HCT116 (cell line): ENCODE measurements at regions not wholly inside any gene's neighbourhood (a gene's known extent, or its start where the extent isn't known, plus 50 kb on each side); places are given as distances from the start of the nearest gene placed in this dataset.

Source experiments
- ATAC-seq: fragments of 200-7000 bp; cut with Tn5 transposase; 2 replicates; pipeline ENCODE4 v1.9.1; 2020; ENCODE audit warnings: mild to moderate bottlenecking, moderate library complexity
- BruUV-seq: library from RNA; stranded (reverse); fragments of 400-500 nt; replicated peaks from 2 replicates; lab custom pipeline; 2021; lab: Mats Ljungman, UMichigan
- CTCF ChIA-PET: fragments of 300-600 bp; sonication (Branson Sonifier 250); formaldehyde crosslinking; loops from one replicate; lab custom pipeline; 2021; ENCODE audit warnings: antibody characterized with exemption; lab: Charles Lee
- POLR2A ChIA-PET: fragments of 300-600, 350-600 bp; sonication (Branson Sonifier 250); formaldehyde crosslinking; loops from one replicate; lab custom pipeline; 2021; ENCODE audit warnings: antibody characterized with exemption; lab: Charles Lee
- RAD21 ChIA-PET, 2 experiments: fragments of 300-600 bp; sonication (Branson Sonifier 250); formaldehyde crosslinking; loops; one replicate each; lab custom pipeline; 2023; ENCODE audit warnings: low total read pairs in 2 of 2; ENCODE audit not compliant: uncharacterized antibody in 2 of 2, unreplicated experiment in 2 of 2, low non-redundant PET in 1 of 2; lab: Charles Lee
- DNase-seq: peaks from one replicate; pipeline ENCODE4 v3.0.0-alpha.2; 2010; ENCODE audit warnings: low read depth, low spot score
- H2AFZ ChIP-seq: fragments of 200-600 bp; shearing (Covaris generic), sonication (generic); 2 replicates; pipeline ENCODE4 v1.6.1; 2017; ENCODE audit warnings: low read depth, mixed run types, mixed read lengths, antibody characterized with exemption, low read length; ENCODE audit not compliant: poor library complexity, severe bottlenecking
- H3K27ac ChIP-seq: 2 replicates; pipeline ENCODE4 v1.5.1; 2012; ENCODE audit warnings: low read depth, low read length
- H3K27me3 ChIP-seq: fragments of 200-600 bp; sonication (generic); 2 replicates; pipeline ENCODE4 v1.6.1; 2016; ENCODE audit warnings: mixed run types, low read length, mixed read lengths; ENCODE audit not compliant: insufficient read depth
- H3K36me3 ChIP-seq, 2 experiments: fragments of 200-500 bp in 1 of 2; fragments of 200-600 bp in 1 of 2; sonication (Bioruptor generic) in 1 of 2; sonication (generic) in 1 of 2; 2 replicates each; pipeline versions ENCODE4 v1.5.1 to v1.6.1; 2014 to 2016; ENCODE audit warnings: low read length in 2 of 2, inconsistent platforms in 1 of 2, mixed read lengths in 1 of 2, mixed run types in 1 of 2; ENCODE audit not compliant: insufficient read depth in 2 of 2, control insufficient read depth in 1 of 2
- H3K4me1 ChIP-seq, 2 experiments: fragments of 200-600 bp in 1 of 2; sonication (generic) in 1 of 2; 2 replicates each; pipeline versions ENCODE4 v1.5.1 to v1.6.1; 2012 to 2017; ENCODE audit warnings: low read length in 2 of 2, inconsistent platforms in 1 of 2, mild to moderate bottlenecking in 1 of 2, mixed read lengths in 1 of 2, mixed run types in 1 of 2, moderate library complexity in 1 of 2; ENCODE audit not compliant: insufficient read depth in 2 of 2, control insufficient read depth in 1 of 2
- H3K4me2 ChIP-seq: fragments of 200-600 bp; sonication (generic); 2 replicates; pipeline ENCODE4 v1.6.1; 2017; ENCODE audit warnings: mixed run types, low read length, mixed read lengths
- H3K4me3 ChIP-seq, 2 experiments: fragments of 200-600 bp in 1 of 2; sonication (generic) in 1 of 2; replicated peaks in 1 of 2; 2 replicates each; pipeline ENCODE4 v1.5.1; 2011 to 2016; ENCODE audit warnings: low read length in 2 of 2, control low read depth in 1 of 2, low read depth in 1 of 2, mild to moderate bottlenecking in 1 of 2, mixed read lengths in 1 of 2, mixed run types in 1 of 2
- H3K79me2 ChIP-seq: fragments of 200-600 bp; sonication (generic); 2 replicates; pipeline ENCODE4 v1.6.1; 2017; ENCODE audit warnings: mild to moderate bottlenecking, mixed run types, low read length, moderate library complexity, mixed read lengths; ENCODE audit not compliant: insufficient read depth
- H3K9ac ChIP-seq: fragments of 200-600 bp; sonication (generic); 2 replicates; pipeline ENCODE4 v1.6.1; 2016; ENCODE audit warnings: low read length, mixed read lengths
- H3K9me2 ChIP-seq: fragments of 200-600 bp; sonication (generic), shearing (Covaris generic); 2 replicates; pipeline ENCODE4 v1.6.1; 2017; ENCODE audit warnings: mixed run types, mild to moderate bottlenecking, moderate library complexity; ENCODE audit not compliant: insufficient read depth
- H3K9me3 ChIP-seq, 2 experiments: fragments of 200-500 bp in 1 of 2; fragments of 200-600 bp in 1 of 2; sonication (Bioruptor generic) in 1 of 2; sonication (generic) in 1 of 2; 2 replicates each; pipeline ENCODE4 v1.6.1; 2014 to 2017; ENCODE audit warnings: low read length in 2 of 2, mixed read lengths in 2 of 2, inconsistent platforms in 1 of 2, low read depth in 1 of 2, mild to moderate bottlenecking in 1 of 2, mixed run types in 1 of 2, moderate library complexity in 1 of 2; ENCODE audit not compliant: control insufficient read depth in 1 of 2, insufficient read depth in 1 of 2
- H4K20me1 ChIP-seq: fragments of 200-600 bp; sonication (generic), shearing (Covaris generic); 2 replicates; pipeline ENCODE4 v1.6.1; 2017; ENCODE audit warnings: mixed run types, mild to moderate bottlenecking, moderate library complexity; ENCODE audit not compliant: insufficient read depth
- CEBPB ChIP-seq: IDR thresholded peaks from 2 replicates; pipeline ENCODE4 v1.6.1; 2012; ENCODE audit warnings: low read depth
- CTCF ChIP-seq, 3 experiments: fragments of 200-600 bp in 1 of 3; sonication (generic) in 1 of 3; IDR thresholded peaks in 2 of 3; conservative IDR thresholded peaks in 1 of 3; 2 replicates each; pipeline ENCODE4 v1.5.1; 2012 to 2017; ENCODE audit warnings: low read depth in 2 of 3, low read length in 2 of 3, antibody characterized with exemption in 1 of 3, borderline replicate concordance in 1 of 3, control low read depth in 1 of 3, mild to moderate bottlenecking in 1 of 3, mixed read lengths in 1 of 3, mixed run types in 1 of 3, moderate library complexity in 1 of 3; ENCODE audit not compliant: insufficient read depth in 1 of 3
- EGR1 ChIP-seq: IDR thresholded peaks from 2 replicates; pipeline ENCODE4 v1.6.1; 2012; ENCODE audit warnings: low read depth
- ELF1 ChIP-seq: IDR thresholded peaks from 2 replicates; pipeline ENCODE4 v1.6.1; 2012; ENCODE audit warnings: low read depth, borderline replicate concordance
- EZH2phosphoT487 ChIP-seq: fragments of 200-600 bp; IDR thresholded peaks from 2 replicates; pipeline ENCODE4 v1.6.1; 2018; ENCODE audit warnings: antibody characterized with exemption, borderline replicate concordance
- JUND ChIP-seq: IDR thresholded peaks from 2 replicates; pipeline ENCODE4 v1.6.1; 2012
- POLR2AphosphoS5 ChIP-seq: IDR thresholded peaks from 2 replicates; pipeline ENCODE4 v1.6.1; 2011; ENCODE audit warnings: mild to moderate bottlenecking, low read depth, low read length, moderate library complexity
- RAD21 ChIP-seq: IDR thresholded peaks from 2 replicates; pipeline ENCODE4 v1.6.1; 2012; ENCODE audit warnings: low read depth, mild to moderate bottlenecking
- REST ChIP-seq: IDR thresholded peaks from 2 replicates; pipeline ENCODE4 v1.6.1; 2012; ENCODE audit warnings: low read depth
- SIN3A ChIP-seq: IDR thresholded peaks from 2 replicates; pipeline ENCODE4 v1.6.1; 2012; ENCODE audit warnings: low read depth
- SP1 ChIP-seq: IDR thresholded peaks from 2 replicates; pipeline ENCODE4 v1.6.1; 2012; ENCODE audit warnings: low read depth
- SRF ChIP-seq: IDR thresholded peaks from 2 replicates; pipeline ENCODE4 v1.6.1; 2012; ENCODE audit warnings: low read depth
- TCF7L2 ChIP-seq: IDR thresholded peaks from 2 replicates; pipeline ENCODE4 v1.7.0; 2011; ENCODE audit warnings: borderline replicate concordance, inconsistent platforms; ENCODE audit not compliant: insufficient read depth, insufficient read length; ENCODE audit errors: extremely low read depth
- ZBTB33 ChIP-seq: IDR thresholded peaks from 2 replicates; pipeline ENCODE4 v1.6.1; 2011; ENCODE audit warnings: mild to moderate bottlenecking, low read length, moderate library complexity; ENCODE audit not compliant: insufficient replicate concordance; ENCODE audit errors: extremely low read depth
- intact Hi-C: fragments of 100-400 bp; cut with micrococcal nuclease; formaldehyde crosslinking; loops from 2 replicates; pipeline ENCODE4 v1.10.0; 2022

GRCh38 chr21:28640326-28640725, 352.4 kb downstream of the LTN1 start (continued):
- TF ChIP-seq REST (no peak), EGR1 (no peak), CEBPB (no peak), ZBTB33 (no peak)

- ChIA-PET POLR2A (no interaction called here), RAD21 (no interaction called here), CTCF (no interaction called here)
- H3K79me2 ChIP-seq: no peaks in the 10 kb centered on the region
- H3K4me2 ChIP-seq: no peak overlapping the region
- H2AFZ ChIP-seq: no peak overlapping the region
- no peaks in the 10 kb centered on the region for H3K9me2 ChIP-seq
- H3K9me3 ChIP-seq: peaks cover 0 to 10% of the 10 kb centered on the region in 2 experiments; a peak in 2 of 4 replicates
- H3K4me1 ChIP-seq: no peaks in the 10 kb centered on the region
- ATAC-seq (no peak), DNase-seq (no peak)
- H4K20me1 ChIP-seq: no peaks in the 10 kb centered on the region
- no peak overlapping the region for H3K4me3 ChIP-seq
- H3K36me3 ChIP-seq: no peaks in the 10 kb centered on the region
- intact Hi-C loops: no loop called here
- no peak for TF ChIP-seq TCF7L2
- no peak for TF ChIP-seq EZH2phosphoT487
- TF ChIP-seq ZBTB33: no peak
- TF ChIP-seq SP1: no peak
- no peak for TF ChIP-seq CTCF (IDR thresholded peaks at IDR 0.05 in 2 of 3, conservative IDR thresholded peaks at IDR 0.05 in 1 of 3; ENCODE audit: borderline replicate concordance in 1 of 3, insufficient read depth in 1 of 3, low read depth in 2 of 3, low read length in 2 of 3)
- TF ChIP-seq RAD21: no peak
- TF ChIP-seq ELF1: no peak
- no peak for TF ChIP-seq SIN3A
- no peak for TF ChIP-seq SRF
- TF ChIP-seq JUND: no peak
- TF ChIP-seq CEBPB: no peak
- no peak for TF ChIP-seq POLR2AphosphoS5
- H3K27me3 ChIP-seq: no peaks in the 10 kb centered on the region
- H3K9ac ChIP-seq: no peak overlapping the region
- H3K27ac ChIP-seq: no peak overlapping the region
- no TSS peak for BruUV-seq
Observed at GRCh38 chr21:28639737-28640136, 352.9 kb downstream of the LTN1 start.
